ENCODE measurements at regions not wholly inside any gene's neighbourhood (a gene's known extent, or its start where the extent isn't known, plus 50 kb on each side); places are given as distances from the start of the nearest gene placed in this dataset.

DNA sequence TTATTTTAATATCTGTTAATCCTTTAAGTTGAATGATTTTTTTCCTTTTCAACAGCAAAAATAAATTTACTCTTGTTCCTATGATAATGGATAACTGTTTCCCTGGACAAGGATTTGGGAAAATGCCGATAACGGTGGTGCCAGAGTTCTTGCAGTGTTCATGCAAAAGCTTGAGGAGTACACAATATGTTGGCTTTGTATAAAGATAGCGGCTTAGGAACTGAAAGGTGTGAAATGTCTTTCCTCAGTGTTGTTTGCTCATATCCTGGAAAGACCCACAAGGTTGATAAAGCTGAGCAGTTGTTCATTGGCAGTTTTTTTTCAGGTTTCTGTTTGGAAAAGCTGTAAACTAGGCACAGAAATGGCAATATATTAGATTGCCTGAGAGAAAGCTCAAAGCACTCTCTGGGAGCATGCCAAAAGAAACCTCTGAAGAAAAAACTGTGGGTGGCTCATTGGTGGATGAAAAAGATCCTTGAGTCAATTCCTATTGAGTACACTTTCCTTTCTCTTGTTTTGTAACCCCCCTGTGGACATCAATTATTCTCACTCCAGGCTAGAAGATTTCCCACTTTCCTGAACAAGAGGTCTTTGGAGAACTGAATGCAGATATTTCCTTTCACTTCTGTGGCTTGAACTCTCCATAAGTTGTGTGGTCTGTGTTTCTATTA, 117.2 kb upstream of the RGMB start:
- CTCF ChIA-PET: no interaction called here
- POLR2A ChIA-PET: no interaction called here

DNA sequence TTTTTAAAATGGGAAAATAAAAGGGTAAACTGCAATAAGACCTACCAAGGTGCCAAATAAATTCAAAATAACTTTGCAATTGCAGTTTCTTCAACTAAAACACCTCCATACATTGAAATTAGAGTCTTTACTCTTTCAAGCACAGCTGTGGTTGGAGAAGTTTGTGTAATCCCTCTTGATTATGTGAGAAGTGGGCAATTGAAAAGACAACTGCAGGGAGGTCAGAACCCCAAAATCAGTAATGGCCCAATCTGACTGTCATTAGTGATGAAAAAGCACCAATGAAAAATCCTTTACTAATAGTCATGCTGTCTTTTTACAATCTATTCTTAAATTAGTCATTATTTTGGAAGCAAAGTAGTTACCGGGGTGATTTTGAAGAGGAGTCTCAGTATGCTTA, 116.7 kb upstream of the RGMB start:
- POLR2A ChIA-PET: no interaction called here
- CTCF ChIA-PET: no interaction called here

DNA sequence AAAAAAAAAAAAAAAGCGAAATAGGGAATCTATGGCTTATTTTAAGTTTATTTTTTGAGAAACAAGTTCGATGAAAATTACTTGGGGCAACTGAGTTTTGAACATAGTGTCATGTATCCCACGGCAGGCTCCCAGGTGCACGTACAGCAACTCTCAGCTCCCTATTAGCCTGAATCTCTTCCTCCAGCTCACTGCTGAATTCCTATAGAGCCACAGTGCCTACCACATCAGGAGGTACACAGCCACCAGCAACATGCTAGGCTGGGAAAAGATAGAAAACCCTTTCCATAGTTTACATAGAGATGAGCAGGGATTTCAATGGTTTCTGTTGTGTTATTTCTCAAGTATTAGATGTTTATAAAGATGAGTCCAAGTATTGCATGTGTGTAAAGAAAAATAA, 115.9 kb upstream of the RGMB start:
- CTCF ChIA-PET: no interaction called here
- POLR2A ChIA-PET: no interaction called here

DNA sequence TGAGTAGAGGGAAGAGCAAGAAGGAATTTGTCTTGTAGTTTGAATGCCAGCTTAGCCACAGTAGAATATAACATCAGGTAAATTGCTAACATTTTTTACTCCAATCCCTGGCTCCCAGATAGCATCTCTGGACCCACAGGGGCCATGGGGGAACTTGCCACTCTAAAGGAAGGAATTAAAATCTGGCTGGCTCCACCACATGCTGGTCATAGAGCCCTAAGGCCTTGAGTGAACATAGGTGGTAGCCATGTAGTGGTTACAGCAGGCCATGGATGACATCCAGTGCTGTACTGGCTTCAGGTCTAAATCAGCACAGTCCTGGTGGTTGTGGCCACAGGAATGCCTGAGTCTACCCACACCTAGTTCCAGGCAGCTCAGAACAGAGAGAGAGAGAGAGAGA, 109.9 kb upstream of the RGMB start:
- CTCF ChIA-PET: no interaction called here
- POLR2A ChIA-PET: no interaction called here

DNA sequence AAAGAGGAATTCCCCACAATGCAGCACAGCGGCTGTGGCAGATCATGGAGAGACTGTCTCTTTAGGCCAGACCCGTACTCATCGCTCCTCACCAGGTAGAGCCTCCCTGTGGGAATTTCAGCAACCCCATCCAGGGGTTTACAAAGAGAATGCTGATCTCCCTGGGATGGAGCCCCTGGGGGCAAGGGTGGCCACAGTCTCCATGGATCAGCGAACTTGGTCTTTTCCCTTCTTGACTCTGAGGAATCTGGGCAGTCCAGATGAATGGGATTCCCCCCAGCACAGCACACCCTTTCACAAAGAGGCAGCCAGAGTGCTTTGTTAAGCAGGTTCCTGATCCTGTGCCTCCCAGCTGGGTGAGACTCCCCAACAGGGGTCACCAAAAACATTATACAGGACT, 108.7 kb upstream of the RGMB start:
- ChIA-PET POLR2A (no interaction called here), CTCF (no interaction called here)

DNA sequence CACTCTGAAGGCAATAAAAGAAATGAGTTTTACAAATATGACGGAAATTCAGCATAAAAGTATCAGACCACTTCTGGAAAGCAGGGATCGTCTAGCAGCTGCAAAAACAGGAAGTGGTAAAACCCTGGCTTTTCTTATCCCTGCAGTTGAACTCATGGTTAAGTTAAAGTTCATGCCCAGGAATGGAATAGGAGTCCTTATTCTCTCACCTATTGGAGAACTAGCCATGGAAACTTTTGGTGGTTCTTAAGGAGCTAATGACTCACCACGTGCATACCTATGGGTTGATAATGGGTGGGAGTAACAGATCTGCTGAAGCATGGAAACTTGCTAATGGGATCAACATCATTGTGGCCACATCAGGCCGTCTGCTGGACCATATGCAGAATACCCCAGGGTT, 93.5 kb upstream of the RGMB start:
- ChIA-PET POLR2A (no interaction called here), CTCF (no interaction called here)

DNA sequence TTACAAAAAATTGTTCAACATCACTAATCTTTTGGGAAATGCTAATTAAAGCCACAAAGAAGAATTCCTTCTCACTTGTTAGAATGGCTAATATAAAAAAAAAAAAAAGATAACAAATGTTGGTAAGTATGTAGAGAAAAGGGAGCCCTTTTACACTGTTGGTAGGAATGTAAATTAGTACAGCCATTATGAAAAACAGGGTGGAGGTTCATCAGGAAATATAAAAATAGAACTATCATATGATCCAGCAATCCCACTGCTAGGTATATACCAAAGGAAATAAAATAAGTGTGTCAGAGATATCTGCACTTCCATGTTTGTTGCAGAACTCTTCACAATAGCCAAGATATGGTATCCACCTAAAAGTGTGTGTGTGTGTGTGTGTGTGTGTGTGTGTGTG, 83.5 kb upstream of the RGMB start:
- POLR2A ChIA-PET: no interaction called here

DNA sequence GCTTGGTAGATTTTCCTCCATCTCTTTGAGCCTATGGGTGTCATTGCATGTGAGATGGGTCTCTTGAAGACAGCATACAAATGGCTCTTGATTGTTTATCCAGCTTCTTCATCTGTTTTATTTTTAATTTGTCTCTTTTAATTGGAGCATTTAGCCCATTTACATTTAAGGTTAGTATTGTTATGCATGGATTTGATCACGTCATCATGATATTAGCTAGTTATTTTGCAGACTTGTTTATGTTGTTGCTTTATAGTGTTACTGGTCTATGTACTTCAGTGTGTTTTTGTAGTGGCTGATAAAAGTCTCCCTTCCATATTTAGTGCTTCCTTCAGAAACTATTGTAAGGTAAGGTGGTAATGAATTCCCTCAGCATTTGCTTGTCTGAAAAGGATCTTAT, 78.6 kb upstream of the RGMB start:
- ChIA-PET POLR2A (no interaction called here), CTCF (no interaction called here)

More for the DNA sequence above, 83.5 kb upstream of the RGMB start:
- CTCF ChIA-PET: no interaction called here

DNA sequence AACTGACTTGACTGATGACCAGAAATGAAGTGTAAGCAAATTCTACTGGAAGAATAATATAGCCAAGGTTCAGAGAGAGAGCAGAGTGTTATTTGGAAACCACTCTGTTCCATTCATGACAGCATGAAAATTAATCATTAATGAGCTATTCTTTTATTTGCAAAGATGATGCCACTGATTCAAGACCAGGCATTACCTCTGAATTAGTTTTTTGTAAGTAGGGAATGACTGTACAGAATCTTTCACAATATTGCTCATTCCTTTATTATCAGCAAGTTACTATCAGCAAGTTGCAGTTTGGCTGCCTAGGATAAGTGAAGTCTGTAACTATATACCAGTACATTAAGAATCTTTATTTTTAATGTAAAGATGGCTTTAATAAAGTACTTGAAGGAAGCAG, 75.1 kb upstream of the RGMB start:
- CTCF ChIA-PET: no interaction called here
- POLR2A ChIA-PET: no interaction called here

DNA sequence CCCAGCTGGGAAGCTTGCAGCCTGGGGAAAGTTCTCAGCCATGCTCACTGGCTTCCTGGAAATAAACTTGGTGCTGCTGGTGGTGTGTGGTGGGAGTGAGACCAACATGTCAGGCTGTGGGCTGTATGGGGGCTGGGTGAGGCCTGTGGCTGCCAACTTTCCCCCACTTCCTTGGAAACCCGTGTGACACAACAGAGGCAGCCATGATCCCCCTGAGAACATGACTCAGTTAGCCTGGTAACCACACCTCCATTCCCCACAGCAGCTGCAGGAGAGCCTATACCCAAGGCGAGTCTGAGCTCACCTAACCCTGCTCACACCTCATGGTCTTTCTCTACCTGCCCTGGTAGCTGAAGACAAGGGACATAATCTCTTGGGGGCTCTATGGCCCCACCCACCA, 72.7 kb upstream of the RGMB start:
- ChIA-PET POLR2A (no interaction called here), CTCF (no interaction called here)

DNA sequence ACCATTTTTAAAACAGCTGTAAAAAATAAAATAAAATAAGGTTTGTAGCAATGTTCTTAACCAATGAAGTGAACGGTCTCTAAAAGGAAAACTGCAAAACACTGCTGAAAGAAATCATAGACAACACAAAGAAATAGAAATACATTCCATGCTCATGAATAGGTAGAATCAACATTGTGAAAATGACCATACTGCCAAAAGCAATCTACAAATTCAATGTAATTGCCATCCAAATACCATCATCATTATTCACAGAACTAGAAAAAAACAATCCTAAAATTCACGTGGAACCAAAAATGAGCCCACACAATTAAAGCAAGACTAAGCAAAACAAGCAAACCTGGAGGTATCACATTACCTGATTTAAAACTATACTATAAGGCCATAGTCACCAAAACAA, 67.6 kb upstream of the RGMB start:
- CTCF ChIA-PET: no interaction called here
- POLR2A ChIA-PET: no interaction called here

DNA sequence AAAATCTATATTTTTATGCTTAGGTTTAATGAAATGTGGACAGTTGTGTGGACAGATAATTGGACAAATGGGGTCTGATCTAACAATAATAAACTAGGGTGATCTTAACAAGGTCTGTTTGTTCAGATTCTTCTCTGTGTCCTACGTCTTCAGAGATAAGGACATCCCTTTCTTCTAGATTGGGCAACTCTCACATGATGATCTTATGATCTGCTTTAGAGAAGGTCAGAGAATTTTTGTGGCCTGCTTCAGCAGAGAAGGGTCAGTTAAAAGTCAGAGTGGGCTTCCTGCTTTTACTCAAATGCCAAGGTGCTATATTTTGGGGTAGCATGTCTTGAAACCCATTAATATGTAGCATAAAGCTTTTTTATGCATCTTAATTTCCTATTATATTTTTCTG, 63.8 kb upstream of the RGMB start:
- CTCF ChIA-PET: no interaction called here
- POLR2A ChIA-PET: no interaction called here

DNA sequence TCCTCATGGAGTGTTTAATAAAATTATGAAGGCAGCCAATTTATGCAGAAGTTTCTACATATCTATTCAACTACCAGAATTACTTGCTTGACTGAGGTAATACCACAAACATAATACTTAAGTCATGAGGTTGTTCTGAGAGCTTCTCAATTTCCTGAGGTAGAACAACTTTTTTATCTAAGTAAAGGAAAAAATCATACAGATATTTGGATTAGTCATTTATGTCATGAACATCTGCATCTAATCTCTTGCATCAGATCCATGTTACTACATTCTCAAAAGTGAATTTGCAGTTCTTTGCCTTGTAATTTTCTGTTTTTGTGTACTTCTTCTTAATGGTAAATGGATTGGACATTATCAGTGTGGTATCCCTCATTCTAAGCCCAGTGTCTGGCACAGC, 60.4 kb upstream of the RGMB start:
- ChIA-PET POLR2A (no interaction called here), CTCF (no interaction called here)

DNA sequence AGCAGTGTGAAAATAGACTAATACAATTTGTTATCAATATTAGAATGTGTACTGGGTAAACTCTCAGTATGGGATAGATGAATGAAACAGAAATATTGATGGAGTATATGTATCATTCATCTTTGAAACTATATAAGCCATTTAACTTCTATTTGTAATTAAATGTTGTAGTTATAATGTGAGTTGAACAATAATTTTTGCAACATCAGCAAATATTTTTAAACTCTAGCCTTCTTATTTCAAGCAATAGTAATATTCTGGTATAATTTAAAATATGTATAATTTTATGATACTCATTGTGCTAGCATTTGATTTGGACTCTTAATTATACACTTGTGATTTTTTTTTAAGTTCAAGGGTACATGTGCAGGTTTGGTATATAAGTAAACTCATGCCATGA, 59.6 kb upstream of the RGMB start:
- CTCF ChIA-PET: no interaction called here

DNA sequence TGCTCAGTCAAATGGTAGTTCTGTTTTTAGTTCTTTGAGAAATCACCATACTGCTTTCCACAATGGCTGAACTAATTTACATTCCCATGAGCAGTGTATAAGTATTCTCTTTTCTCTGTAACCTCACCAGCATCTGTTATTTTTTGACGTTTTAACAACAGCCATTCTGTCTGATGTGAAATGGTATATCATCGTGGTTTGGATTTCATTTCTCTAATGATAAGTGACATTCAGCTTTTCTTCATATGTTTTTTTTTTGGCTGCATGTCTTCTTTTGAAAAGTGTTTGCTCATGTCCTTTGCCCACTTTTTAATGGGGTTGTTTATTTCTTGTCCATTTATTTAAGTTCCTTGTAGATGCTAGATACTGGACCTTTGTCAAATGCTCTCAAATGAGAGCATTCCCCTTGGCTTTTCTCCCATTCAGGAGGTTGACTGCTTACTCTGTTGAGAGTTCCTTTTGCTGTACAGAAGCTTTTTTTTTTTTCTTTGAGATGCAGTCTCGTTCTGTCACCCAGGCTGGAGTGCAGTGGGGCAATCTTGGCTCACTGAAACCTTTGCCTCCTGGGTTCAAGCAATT, 58.7 kb upstream of the RGMB start:
- POLR2A ChIA-PET: no interaction called here
- CTCF ChIA-PET: no interaction called here

More for the DNA sequence above, 59.6 kb upstream of the RGMB start:
- POLR2A ChIA-PET: no interaction called here

DNA sequence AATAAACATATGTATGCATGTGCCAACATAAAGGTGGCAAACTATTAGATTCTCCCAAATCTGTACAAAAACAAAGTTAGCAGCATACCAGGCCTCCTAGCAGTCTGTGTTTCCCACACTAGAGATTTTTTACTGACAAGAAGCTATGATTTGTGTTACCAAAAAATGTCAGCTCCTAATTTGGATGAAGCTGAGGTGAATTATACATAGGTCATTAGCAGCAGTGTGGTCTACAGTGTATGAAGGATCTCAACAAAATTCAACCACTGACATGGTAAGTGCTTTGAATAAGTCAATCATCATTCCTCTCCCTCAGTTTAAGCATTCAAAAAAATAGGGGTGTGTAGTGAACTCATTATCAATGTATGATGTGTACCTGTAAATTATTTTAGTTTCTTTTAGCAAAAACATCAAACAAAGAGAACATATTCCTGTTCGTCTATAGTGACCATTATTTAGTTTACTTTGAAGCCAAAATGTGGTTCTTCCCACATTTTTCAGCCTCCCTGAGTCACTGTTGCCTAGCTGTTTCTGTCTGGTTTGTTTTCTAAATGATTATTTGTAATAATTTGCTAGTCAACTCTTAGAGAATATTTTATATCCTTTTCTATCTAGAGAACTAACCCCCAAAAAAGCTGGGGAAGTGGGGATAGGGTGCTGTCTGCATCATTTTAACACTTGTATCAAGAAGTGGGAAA, 52.1 kb upstream of the RGMB start:
- POLR2A ChIA-PET: no interaction called here
- CTCF ChIA-PET: no interaction called here

DNA sequence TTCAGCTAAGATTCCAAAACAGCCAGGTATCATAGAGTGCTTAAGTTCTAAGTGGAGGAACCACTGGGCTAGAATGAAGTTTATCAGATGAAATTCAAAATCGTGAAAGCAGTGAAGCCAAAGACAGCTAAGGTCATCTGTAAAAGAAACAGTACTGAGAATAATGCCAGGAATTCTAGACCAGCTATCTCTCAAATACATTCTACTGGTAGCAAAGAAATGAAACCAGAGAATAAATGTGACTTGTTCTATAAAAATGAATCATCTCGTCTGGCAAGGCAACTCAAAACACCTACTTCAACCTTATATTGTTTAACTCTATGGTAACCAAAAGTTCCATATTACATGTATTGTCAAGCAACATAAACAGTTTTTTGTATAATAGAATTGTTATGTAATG, 51.3 kb upstream of the RGMB start:
- ChIA-PET POLR2A (no interaction called here), CTCF (no interaction called here)

DNA sequence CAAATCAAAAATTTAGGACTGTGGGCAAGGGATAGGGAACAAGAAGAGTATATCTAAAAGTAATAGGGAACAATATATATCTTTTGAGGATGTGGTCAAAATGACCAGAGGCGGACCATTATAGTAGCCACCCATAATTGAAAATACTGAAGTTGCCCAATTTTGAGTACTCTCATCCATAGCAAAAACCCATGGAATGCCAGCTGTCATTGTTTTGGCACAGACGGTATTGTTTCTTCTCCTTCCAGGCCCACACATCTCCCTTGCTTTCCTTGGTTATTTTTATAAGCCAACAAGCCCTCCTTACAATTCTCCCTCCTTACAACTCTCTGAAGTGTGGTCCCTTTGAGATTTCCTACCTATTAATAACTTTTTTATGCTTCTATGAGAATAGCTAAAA, 50.4 kb upstream of the RGMB start:
- ChIA-PET CTCF (no interaction called here), POLR2A (no interaction called here)

All from activated CD8-positive, alpha-beta memory T cell treated with anti-CD3 and anti-CD28 coated beads for 36 hours (primary cell).